ENCODE measurements at regions not wholly inside any gene's neighbourhood (a gene's known extent, or its start where the extent isn't known, plus 50 kb on each side); places are given as distances from the start of the nearest gene placed in this dataset.

DNA sequence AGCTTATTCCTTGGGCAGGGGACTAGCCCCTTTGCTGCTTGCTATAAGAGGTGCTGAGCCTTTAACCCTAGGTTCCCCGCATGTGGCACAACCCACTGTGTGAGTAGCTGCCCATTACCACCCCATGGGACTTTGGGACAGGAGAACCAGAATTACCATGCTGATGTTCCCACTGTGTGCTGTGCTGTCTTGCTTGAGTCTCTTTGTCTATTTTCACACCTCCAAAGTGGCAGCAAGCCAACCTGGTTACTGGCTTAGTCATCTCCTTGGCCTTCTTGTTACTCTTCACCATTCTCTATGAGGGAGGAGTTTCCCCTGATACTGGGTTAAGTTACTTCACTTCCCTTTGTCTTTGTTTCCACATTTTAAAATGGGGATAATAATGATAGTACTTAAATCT is 73.4 kb upstream of the ETV6 start:
- WGBS, result 100% methylated on average over 1 of the region's 1 CpG
- TF ChIP-seq EP300 (IDR thresholded peaks at IDR 0.05), result no peak
- TF ChIP-seq POLR2AphosphoS5 (IDR thresholded peaks at IDR 0.05), result peak in 1 of 2 donors; percentile 18
- intact Hi-C loops (cut with DNase I), result no loop called here

DNA sequence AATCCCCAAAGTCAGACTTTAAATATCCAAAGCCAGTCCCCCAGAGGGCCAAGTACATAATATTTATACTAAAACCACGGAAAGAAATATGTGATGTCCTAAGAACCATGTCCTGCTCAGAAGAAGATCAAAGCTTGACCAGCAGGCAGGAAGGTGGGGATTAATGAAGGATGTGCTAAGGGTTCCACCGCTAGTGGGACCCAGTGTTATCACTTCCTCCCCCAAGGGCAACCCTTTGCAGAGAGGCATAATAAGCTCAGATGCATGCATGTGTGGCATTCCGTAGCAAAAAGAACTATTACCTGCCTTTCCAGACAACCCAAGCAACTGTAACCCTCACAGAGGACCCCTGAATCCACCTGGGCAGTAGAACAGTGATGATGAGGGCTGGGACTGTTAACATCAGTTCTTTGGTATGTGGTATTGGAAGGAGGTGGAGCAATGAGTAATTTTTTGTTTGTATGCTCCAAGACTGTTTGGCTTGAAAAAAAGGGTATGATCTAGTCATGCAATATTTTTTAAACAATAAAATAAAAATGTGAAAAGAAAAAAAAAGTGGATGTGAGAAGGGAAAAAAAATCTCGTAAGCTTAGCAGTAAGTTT is 71.7 kb upstream of the ETV6 start:
- no peaks in the 10 kb centered on the region for H3K36me3 ChIP-seq
- no peaks in the 10 kb centered on the region for H3K9me3 ChIP-seq
- 52% methylated on average over 4 of the region's 4 CpGs for WGBS
- H3K4me1 ChIP-seq, result peaks cover 0 to 52% (median 38%) of the 10 kb centered on the region in 4 donors
- DNase-seq (ENCODE audit: extremely low spot score), result no peak
- intact Hi-C loops (cut with DNase I), result no loop called here
- H3K4me3 ChIP-seq, result no peak overlapping the region
- H3K27ac ChIP-seq (replicated peaks in 1 of 4), result peak overlapping the region in 1 of 4 donors; percentile 51
- no peaks in the 10 kb centered on the region for H3K27me3 ChIP-seq
- TF ChIP-seq CTCF (IDR thresholded peaks at IDR 0.05), result no peak
- TF ChIP-seq EP300 (IDR thresholded peaks at IDR 0.05), result no peak
- TF ChIP-seq POLR2A (IDR thresholded peaks at IDR 0.05; ENCODE audit: low read depth), result no peak
- no peak for TF ChIP-seq POLR2AphosphoS5 (IDR thresholded peaks at IDR 0.05)

More for the DNA sequence above, 73.4 kb upstream of the ETV6 start:
- H3K27ac ChIP-seq (replicated peaks in 1 of 4), result no peak overlapping the region
- H3K27me3 ChIP-seq, result no peaks in the 10 kb centered on the region
- no peaks in the 10 kb centered on the region for H3K36me3 ChIP-seq
- no peak for DNase-seq (ENCODE audit: extremely low spot score)
- H3K4me1 ChIP-seq, result peaks cover 0 to 48% (median 34%) of the 10 kb centered on the region in 4 donors
- H3K4me3 ChIP-seq, result no peak overlapping the region
- no peaks in the 10 kb centered on the region for H3K9me3 ChIP-seq

DNA sequence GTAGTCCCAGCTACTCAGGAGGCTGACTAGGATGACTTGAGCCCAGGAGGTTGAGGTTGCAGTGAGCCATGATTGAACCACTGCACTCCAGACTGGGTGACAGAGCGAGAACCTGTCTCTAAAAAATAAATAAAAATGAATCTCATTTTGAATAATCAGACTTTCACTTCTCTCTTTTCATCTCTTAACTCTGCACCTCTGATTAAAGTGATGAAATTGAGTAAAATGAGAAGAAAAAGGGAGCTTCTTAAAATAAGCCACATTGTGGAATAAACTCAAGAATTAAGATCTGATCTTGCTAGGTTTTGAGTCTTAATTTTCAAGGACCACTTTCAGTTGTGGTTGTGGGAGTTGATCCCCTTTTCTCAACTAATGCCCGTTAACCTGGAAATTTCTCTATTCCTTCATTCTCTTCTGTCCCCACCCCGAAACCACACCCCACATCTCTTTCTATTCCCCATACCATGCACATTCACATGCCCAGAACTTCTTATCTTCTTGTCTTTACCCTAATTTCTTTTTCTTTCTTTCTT is 70.9 kb upstream of the ETV6 start:
- Histone ChIP-seq H3K9me3 (no peaks in the 10 kb centered on the region), H3K4me3 (no peak overlapping the region), H3K36me3 (no peaks in the 10 kb centered on the region), H3K4me1 (peaks cover 0 to 52% (median 38%) of the 10 kb centered on the region in 4 donors), H3K27ac (replicated peaks in 1 of 4) (peak overlapping the region in 1 of 4 donors; percentile 66), H3K27me3 (no peaks in the 10 kb centered on the region)
- TF ChIP-seq CTCF (IDR thresholded peaks at IDR 0.05) (no peak), POLR2A (IDR thresholded peaks at IDR 0.05; ENCODE audit: low read depth) (no peak), EP300 (IDR thresholded peaks at IDR 0.05) (no peak), POLR2AphosphoS5 (IDR thresholded peaks at IDR 0.05) (no peak)
- intact Hi-C loops (cut with DNase I), result no loop called here
- WGBS, result 81% methylated on average over 3 of the region's 3 CpGs
- DNase-seq (ENCODE audit: extremely low spot score), result no peak

GRCh38 chr12:11580125-11580751 is 69.2 kb upstream of the ETV6 start:
- 38% methylated on average over 2 of the region's 2 CpGs for WGBS

More at GRCh38 chr12:11580125-11580751, 69.2 kb upstream of the ETV6 start:
- intact Hi-C loops (cut with DNase I), result loop anchor here (5.0 kb wide), 2 partner anchors 67 to 312 kb away; partner anchors contain the start of gene ETV6
- H3K27me3 ChIP-seq, result no peaks in the 10 kb centered on the region
- DNase-seq (ENCODE audit: extremely low spot score), result no peak
- H3K27ac ChIP-seq (replicated peaks in 1 of 4), result peak overlapping the region; percentile 56 to 70 (median 67)
- TF ChIP-seq CTCF (IDR thresholded peaks at IDR 0.05), result no peak
- no peak for TF ChIP-seq EP300 (IDR thresholded peaks at IDR 0.05)
- peak in 1 of 2 donors; percentile 49 for TF ChIP-seq POLR2AphosphoS5 (IDR thresholded peaks at IDR 0.05)
- TF ChIP-seq POLR2A (IDR thresholded peaks at IDR 0.05; ENCODE audit: low read depth), result no peak
- H3K36me3 ChIP-seq, result no peaks in the 10 kb centered on the region
- peaks cover 0 to 52% (median 38%) of the 10 kb centered on the region in 4 donors for H3K4me1 ChIP-seq
- H3K4me3 ChIP-seq, result no peak overlapping the region
- no peaks in the 10 kb centered on the region for H3K9me3 ChIP-seq
